ENCODE measurements at regions not wholly inside any gene's neighbourhood (a gene's known extent, or its start where the extent isn't known, plus 50 kb on each side); places are given as distances from the start of the nearest gene placed in this dataset.

GRCh38 chrX:74119016-74119910 lies 184.7 kb upstream of the ZCCHC13 start:
- no peak for TF ChIP-seq CTCF (IDR thresholded peaks at IDR 0.05; ENCODE audit: low read depth, low read length)
- no peak for TF ChIP-seq POLR2A (IDR thresholded peaks at IDR 0.05; ENCODE audit: extremely low read depth, insufficient read length)
- peak; percentile 81 for TF ChIP-seq MAX (IDR thresholded peaks at IDR 0.05; ENCODE audit: low read depth, low read length)
- TF ChIP-seq MYC (IDR thresholded peaks at IDR 0.05; ENCODE audit: low read depth, low read length), result no peak; the same call in 1 of the 2 replicates

All from NB4 (cell line).